ENCODE measurements at regions not wholly inside any gene's neighbourhood (a gene's known extent, or its start where the extent isn't known, plus 50 kb on each side); places are given as distances from the start of the nearest gene placed in this dataset.

GRCh38 chr7:25926451-25926850 lies 225.5 kb upstream of the NFE2L3 start:
- no peak for TF ChIP-seq CTCF (conservative IDR thresholded peaks at IDR 0.05; ENCODE audit: low read depth, low read length)
- no peak for TF ChIP-seq EZH2 (IDR thresholded peaks at IDR 0.05; ENCODE audit: borderline replicate concordance, low read depth, low read length, poor library complexity, severe bottlenecking)
